ENCODE measurements at regions not wholly inside any gene's neighbourhood (a gene's known extent, or its start where the extent isn't known, plus 50 kb on each side); places are given as distances from the start of the nearest gene placed in this dataset.
"Not testable (repeated sequence)": the region's sequence is repeated elsewhere in the genome, so short reads cannot be mapped to it uniquely, and the experiment has no call there.

GRCh38 chr6:110539277-110540019 lies 63.0 kb upstream of the SLC22A16 start:
- in situ Hi-C loops (cut with MboI; ENCODE audit: low pct_unique_long_range_greater_than_20kb, low sequenced_read_pairs) = loop anchor here (25.0 kb wide), 1 partner anchor 398 kb away; no protein-coding TSS in a partner anchor
- not testable (repeated sequence) for DNase-seq

DNA sequence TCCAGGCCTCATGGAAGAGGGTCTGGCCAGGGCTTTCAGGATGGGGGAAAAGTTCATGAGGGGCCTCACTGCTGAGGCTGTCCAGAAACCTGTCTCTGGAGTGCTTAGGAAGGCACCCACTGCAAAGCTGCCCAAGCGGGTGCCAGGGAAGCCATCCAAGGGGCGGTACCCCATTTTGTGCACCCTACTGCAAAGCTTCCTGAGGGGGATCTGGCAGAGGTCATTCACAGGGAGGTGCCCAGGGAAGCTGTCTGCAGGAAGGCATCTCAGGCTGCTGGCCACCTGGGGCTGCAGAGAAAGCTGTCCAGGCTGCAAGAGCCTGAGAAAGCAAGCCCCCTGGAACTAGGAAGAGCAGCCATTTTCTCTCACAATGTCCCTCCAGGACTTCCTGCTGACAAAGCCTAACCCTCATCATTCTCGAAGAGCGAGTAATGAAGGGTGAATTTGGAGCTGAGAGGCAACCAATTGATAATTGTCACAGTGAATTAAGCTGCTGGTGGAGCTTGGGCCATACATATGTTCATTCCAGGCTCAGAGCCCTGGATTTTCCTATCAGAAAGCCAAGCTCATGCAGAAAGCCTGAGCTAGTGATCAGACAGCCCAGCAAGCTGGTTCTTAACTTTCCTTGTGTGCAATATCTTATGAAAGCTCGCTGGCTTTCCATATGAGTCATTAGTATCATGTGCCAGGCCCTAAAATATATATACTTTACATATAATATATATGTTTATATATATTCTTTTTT lies 62.2 kb upstream of the SLC22A16 start:
- no peak for DNase-seq
- in situ Hi-C loops (cut with MboI; ENCODE audit: low pct_unique_long_range_greater_than_20kb, low sequenced_read_pairs) = loop anchor here (25.0 kb wide), 1 partner anchor 399 kb away; no protein-coding TSS in a partner anchor

- in situ Hi-C loops (cut with MboI; ENCODE audit: low pct_unique_long_range_greater_than_20kb, low sequenced_read_pairs) = loop anchor here (25.0 kb wide), 1 partner anchor 400 kb away; no protein-coding TSS in a partner anchor
- peak; percentile 42 for DNase-seq
Measured at GRCh38 chr6:110537208-110538123, 61.1 kb upstream of the SLC22A16 start.

DNA sequence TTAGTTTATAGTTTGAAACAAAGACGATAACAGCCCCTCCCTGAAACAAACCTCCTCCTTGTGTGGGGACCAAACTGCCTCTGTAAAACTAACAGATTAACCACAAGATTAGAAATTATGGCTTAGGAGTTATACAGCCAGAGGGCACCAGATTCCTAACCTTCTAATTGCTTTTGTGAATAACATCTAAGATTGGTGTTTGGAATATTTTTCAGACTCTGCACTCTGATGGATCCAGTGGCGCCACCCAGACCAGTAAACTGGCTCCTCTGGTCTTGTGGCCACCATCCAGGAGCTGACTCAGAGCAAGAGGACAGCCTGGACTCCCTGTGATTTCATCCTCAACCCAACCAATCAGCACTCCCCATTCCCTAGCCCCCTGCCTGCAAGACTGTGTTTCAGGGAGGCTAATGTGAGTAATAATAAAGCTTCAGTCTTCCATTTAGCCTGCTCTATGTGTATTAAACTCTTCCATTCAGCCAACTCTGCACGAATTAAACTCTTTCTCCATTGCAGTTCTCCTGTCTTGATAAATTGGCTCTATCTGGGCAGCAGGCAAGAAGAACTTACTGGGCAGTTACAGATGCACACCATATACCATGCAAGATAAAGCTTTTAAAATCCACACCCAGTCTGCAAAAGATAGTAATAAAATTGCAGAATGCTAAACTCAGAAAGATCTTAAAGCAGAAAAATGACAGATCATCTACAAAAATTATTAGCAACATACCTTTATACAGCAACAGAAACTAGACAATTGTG lies 58.5 kb upstream of the SLC22A16 start:
- no peak for DNase-seq
- in situ Hi-C loops (cut with MboI; ENCODE audit: low pct_unique_long_range_greater_than_20kb, low sequenced_read_pairs) = loop anchor here (25.0 kb wide), 1 partner anchor 402 kb away; no protein-coding TSS in a partner anchor

DNA sequence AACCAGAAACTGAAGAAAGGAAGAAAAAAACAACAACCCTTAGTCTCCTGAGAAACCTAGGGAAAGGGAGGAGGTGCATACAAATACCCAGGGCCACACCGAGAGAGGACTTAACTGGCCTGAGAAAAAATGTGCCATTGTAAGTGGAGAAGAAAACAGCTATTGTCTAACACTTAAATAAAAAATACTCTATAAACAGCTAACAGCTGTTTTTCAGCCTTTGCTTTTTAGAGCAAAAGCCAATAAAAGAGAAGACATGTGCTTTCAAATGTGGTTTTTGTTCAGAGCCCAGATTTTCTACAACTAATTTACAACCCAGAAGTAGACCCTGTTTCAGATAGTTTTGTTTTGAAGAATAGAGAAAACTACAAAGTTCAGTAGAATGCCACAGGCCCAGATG lies 56.0 kb upstream of the SLC22A16 start:
- in situ Hi-C loops (cut with MboI; ENCODE audit: low pct_unique_long_range_greater_than_20kb, low sequenced_read_pairs) = loop anchor here (25.0 kb wide), 1 partner anchor 405 kb away; no protein-coding TSS in a partner anchor
- no peak for DNase-seq

DNA sequence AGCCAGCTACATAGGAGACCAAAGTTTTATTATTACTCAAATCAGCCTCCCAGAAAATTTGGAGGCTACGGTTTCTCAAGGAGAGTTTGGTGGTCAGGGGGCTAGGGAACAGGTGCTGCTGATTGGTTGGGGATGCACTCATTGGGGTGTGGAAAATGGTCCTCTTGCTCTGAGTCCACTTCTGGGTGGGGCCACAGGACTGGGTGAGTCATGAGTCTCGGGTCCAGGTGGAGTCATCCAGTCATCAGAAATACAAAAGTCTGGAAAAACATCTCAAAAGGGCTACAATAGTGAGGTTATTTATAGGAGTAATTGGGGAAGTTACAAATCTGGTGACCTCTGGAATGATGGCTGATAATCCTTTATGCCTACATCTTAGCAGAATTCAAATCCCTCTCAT lies 54.3 kb upstream of the SLC22A16 start:
- in situ Hi-C loops (cut with MboI; ENCODE audit: low pct_unique_long_range_greater_than_20kb, low sequenced_read_pairs) = loop anchor here (25.0 kb wide), 1 partner anchor 407 kb away; no protein-coding TSS in a partner anchor
- no peak for DNase-seq

- no peak for DNase-seq
- in situ Hi-C loops (cut with MboI; ENCODE audit: low pct_unique_long_range_greater_than_20kb, low sequenced_read_pairs) = loop anchor here (25.0 kb wide), 1 partner anchor 407 kb away; no protein-coding TSS in a partner anchor
Measured at GRCh38 chr6:110529907-110530306, 53.5 kb upstream of the SLC22A16 start.

GRCh38 chr6:110529355-110529754 lies 52.9 kb upstream of the SLC22A16 start:
- in situ Hi-C loops (cut with MboI; ENCODE audit: low pct_unique_long_range_greater_than_20kb, low sequenced_read_pairs) = loop anchor here (25.0 kb wide), 1 partner anchor 408 kb away; no protein-coding TSS in a partner anchor
- peak; percentile 57 for DNase-seq

DNA sequence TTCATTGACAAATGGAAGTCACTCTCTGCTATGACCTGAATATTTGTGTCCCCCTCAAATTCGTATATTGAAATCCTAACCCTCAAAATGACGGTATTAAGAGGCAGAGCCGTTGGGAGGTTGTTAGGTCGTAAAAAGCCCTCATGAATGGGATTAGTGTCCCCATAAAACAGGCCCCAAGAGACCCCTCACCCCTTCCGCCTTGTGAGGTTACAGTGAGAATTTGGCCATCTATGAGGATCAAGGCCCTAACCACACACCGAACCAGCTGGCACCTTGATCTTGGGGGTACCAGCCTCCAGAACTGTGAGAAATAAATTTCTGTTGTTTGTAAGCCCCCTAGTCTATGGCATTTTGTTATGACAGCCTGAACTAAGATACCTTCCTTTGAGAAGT lies 52.5 kb upstream of the SLC22A16 start:
- no peak for DNase-seq
- in situ Hi-C loops (cut with MboI; ENCODE audit: low pct_unique_long_range_greater_than_20kb, low sequenced_read_pairs) = loop anchor here (25.0 kb wide), 1 partner anchor 408 kb away; no protein-coding TSS in a partner anchor

DNA sequence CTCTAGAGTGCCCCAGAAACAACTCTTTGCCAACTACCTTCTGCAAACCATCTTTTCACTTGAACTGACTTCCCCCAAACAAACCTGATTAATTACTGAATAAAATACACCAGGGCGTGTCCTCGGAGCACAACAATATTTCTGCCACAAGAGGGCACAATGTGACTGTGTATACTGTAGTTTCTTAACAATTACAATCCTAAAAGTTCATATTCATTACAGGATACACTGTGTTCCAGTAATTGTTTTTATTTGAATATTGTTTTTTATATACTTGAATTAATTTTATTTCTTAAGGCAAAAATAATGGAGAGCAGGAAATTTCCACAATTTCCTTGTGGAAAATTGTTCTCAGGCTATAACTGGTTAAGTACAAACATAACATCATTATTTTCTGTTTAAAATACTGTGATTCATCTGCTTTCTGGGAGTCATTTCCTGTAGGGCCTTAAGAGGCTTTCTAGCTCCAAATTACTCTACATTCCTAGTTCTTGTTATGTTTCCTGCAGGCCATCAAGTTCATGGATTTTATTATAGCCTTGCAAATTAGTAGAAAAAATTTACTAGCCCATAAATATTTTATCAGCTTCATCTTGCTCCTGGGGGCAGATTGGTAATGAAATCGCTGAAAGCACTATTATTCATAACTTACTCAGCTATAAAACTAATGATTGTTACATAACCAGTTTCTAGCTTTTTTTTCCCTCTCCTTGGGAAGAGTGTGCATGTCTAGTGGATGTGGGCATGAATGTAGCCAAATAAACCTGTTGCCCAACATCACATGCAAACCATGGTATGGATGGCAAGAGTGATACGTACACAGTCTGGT lies 51.9 kb upstream of the SLC22A16 start:
- in situ Hi-C loops (cut with MboI; ENCODE audit: low pct_unique_long_range_greater_than_20kb, low sequenced_read_pairs) = loop anchor here (25.0 kb wide), 1 partner anchor 409 kb away; no protein-coding TSS in a partner anchor
- peak; percentile 76 for DNase-seq

GRCh38 chr6:110527516-110527915 lies 51.1 kb upstream of the SLC22A16 start:
- in situ Hi-C loops (cut with MboI; ENCODE audit: low pct_unique_long_range_greater_than_20kb, low sequenced_read_pairs) = loop anchor here (25.0 kb wide), 1 partner anchor 410 kb away; no protein-coding TSS in a partner anchor
- DNase-seq = no peak

DNA sequence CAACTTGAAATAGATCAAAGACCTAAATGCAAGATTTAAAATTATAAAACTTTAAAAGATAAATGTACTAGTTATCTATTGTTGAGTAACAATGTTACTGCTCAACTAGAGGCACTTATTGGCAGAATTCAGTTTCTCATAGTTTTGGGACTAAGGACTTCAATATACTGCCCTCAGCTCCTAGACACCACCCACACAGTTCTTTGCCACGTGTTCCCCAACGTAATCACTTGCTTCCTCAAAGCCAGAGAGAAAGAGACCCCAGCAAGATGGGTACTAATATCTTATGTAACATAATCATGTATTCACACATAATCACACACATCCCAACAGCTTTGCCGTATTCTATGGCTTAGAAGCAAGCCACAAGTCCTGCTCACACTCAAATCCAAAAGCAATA lies 50.3 kb upstream of the SLC22A16 start:
- in situ Hi-C loops (cut with MboI; ENCODE audit: low pct_unique_long_range_greater_than_20kb, low sequenced_read_pairs) = loop anchor here (25.0 kb wide), 1 partner anchor 411 kb away; no protein-coding TSS in a partner anchor
- no peak for DNase-seq
